ENCODE measurements at regions not wholly inside any gene's neighbourhood (a gene's known extent, or its start where the extent isn't known, plus 50 kb on each side); places are given as distances from the start of the nearest gene placed in this dataset.

- Histone ChIP-seq H3K27ac (ENCODE audit: low read depth, low read length) (no peak overlapping the region), H3K4me3 (ENCODE audit: low read depth, low read length) (no peak overlapping the region), H3K27me3 (ENCODE audit: control insufficient read depth, insufficient read depth, low read length) (no peaks in the 10 kb centered on the region), H3K9me3 (ENCODE audit: control insufficient read depth, insufficient read depth, low read length) (peaks cover 40% of the 10 kb centered on the region)
- TF ChIP-seq CTCF (IDR thresholded peaks at IDR 0.05; ENCODE audit: low read depth, low read length) = no peak
- ChIA-PET POLR2A (no interaction called here), CTCF (no interaction called here)
- DNase-seq (ENCODE audit: low read depth, low spot score) = no peak
Observed at GRCh38 chr14:99066378-99066777, 205.6 kb downstream of the BCL11B start.

DNA sequence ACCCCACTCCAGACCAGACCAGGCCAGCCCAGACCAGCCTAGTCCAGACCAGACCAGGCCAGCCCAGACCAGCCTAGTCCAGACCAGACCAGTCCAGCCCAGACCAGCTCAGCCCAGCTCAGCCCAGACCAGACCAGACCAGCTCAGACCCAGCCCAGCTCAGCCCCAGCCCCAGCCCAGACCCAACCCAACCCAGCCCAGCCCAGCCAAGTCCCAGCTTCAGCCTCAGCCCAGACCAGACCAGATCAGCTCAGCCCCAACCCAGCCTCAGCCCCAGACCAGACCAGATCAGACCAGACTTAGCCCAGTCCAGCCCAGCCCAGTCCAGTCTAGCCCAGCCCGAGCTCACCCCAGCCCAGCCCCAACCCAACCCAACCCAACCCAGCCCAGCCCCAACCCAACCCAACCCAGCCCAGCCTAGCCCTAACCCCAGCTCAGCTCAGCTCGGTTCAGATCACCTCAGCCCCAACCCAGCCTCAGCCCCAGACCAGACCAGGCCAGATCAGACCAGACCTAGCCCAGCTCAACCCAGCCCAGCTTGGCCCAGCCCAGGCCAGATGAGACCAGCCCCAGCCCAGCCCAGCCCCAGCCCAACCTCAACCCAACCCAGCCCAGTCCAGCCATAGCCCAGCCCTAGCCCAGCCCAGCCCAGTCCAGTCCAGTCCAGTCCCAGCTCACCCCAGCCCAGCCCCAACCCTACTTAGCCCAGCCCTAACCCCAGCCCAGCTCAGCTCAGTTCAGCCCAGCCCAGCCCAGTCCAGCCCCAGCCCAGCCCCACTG lies 204.7 kb downstream of the BCL11B start:
- DNase-seq (ENCODE audit: low read depth, low spot score) = no peak
- Histone ChIP-seq H3K9me3 (ENCODE audit: control insufficient read depth, insufficient read depth, low read length) (peaks cover 41% of the 10 kb centered on the region), H3K4me3 (ENCODE audit: low read depth, low read length) (no peak overlapping the region), H3K27me3 (ENCODE audit: control insufficient read depth, insufficient read depth, low read length) (no peaks in the 10 kb centered on the region), H3K27ac (ENCODE audit: low read depth, low read length) (no peak overlapping the region)
- CTCF ChIA-PET = no interaction called here
- POLR2A ChIA-PET = no interaction called here
- TF ChIP-seq CTCF (IDR thresholded peaks at IDR 0.05; ENCODE audit: low read depth, low read length) = no peak

GRCh38 chr14:99067927-99068326 lies 204.1 kb downstream of the BCL11B start:
- POLR2A ChIA-PET = no interaction called here
- Histone ChIP-seq H3K27me3 (ENCODE audit: control insufficient read depth, insufficient read depth, low read length) (no peaks in the 10 kb centered on the region), H3K27ac (ENCODE audit: low read depth, low read length) (no peak overlapping the region), H3K9me3 (ENCODE audit: control insufficient read depth, insufficient read depth, low read length) (peaks cover 47% of the 10 kb centered on the region), H3K4me3 (ENCODE audit: low read depth, low read length) (no peak overlapping the region)
- no peak for TF ChIP-seq CTCF (IDR thresholded peaks at IDR 0.05; ENCODE audit: low read depth, low read length)
- CTCF ChIA-PET = no interaction called here
- no peak for DNase-seq (ENCODE audit: low read depth, low spot score)

DNA sequence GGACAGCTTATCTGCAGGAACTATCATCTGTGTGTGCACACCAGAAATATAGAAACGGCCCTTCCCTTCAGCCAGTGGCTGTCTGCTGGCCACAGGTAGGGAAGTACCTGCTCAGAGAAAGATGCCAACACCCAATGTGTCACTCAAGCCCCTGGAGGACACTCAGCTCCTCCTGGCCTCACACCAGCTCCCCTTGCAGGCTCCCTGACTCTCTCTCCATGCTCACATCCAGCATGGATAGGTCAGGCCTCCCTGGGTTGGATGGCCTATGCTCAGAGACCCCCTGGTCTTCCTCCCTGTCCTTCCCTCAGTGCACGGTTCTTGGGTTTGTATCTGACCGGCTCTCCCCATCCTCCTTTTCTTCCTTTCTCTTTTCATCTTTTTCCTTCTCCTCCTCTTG lies 202.1 kb downstream of the BCL11B start:
- H3K27me3 ChIP-seq (ENCODE audit: control insufficient read depth, insufficient read depth, low read length) = no peaks in the 10 kb centered on the region
- H3K27ac ChIP-seq (ENCODE audit: low read depth, low read length) = no peak overlapping the region
- no peak for DNase-seq (ENCODE audit: low read depth, low spot score)
- peaks cover 61% of the 10 kb centered on the region for H3K9me3 ChIP-seq (ENCODE audit: control insufficient read depth, insufficient read depth, low read length)
- CTCF ChIA-PET = no interaction called here
- POLR2A ChIA-PET = no interaction called here
- H3K4me3 ChIP-seq (ENCODE audit: low read depth, low read length) = no peak overlapping the region
- TF ChIP-seq CTCF (IDR thresholded peaks at IDR 0.05; ENCODE audit: low read depth, low read length) = no peak

DNA sequence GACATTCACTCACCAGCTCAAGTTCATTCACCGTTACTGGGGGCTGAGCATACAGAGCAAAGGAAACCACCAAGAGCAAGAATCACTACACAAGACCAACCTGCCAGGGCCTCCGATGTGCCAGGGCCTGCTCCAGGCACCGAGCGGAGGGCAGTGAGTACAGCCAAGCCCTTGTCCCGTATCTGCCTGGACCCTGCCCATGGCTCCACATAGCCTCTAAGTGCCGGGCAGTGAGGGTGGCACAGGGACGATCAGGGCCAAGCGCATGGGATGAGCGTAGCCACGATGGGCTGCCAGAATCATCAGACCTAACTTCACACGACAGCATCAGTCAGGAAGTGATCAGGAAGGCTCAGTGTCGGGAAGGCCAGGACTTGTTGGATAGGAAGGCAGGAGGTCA lies 199.6 kb downstream of the BCL11B start:
- ChIA-PET POLR2A (no interaction called here), CTCF (no interaction called here)
- TF ChIP-seq CTCF (IDR thresholded peaks at IDR 0.05; ENCODE audit: low read depth, low read length) = no peak
- Histone ChIP-seq H3K4me3 (ENCODE audit: low read depth, low read length) (no peak overlapping the region), H3K9me3 (ENCODE audit: control insufficient read depth, insufficient read depth, low read length) (peaks cover 42% of the 10 kb centered on the region), H3K27ac (ENCODE audit: low read depth, low read length) (no peak overlapping the region), H3K27me3 (ENCODE audit: control insufficient read depth, insufficient read depth, low read length) (no peaks in the 10 kb centered on the region)
- DNase-seq (ENCODE audit: low read depth, low spot score) = no peak

Data from AG04450 (cell line).